SKM-1 (cell line): ENCODE measurements at regions not wholly inside any gene's neighbourhood (a gene's known extent, or its start where the extent isn't known, plus 50 kb on each side); places are given as distances from the start of the nearest gene placed in this dataset.

Experiments
- DNase-seq: peaks from one replicate; lab custom pipeline; 2025; ENCODE audit not compliant: unreplicated experiment; lab: John Stamatoyannopoulos, UW

DNA sequence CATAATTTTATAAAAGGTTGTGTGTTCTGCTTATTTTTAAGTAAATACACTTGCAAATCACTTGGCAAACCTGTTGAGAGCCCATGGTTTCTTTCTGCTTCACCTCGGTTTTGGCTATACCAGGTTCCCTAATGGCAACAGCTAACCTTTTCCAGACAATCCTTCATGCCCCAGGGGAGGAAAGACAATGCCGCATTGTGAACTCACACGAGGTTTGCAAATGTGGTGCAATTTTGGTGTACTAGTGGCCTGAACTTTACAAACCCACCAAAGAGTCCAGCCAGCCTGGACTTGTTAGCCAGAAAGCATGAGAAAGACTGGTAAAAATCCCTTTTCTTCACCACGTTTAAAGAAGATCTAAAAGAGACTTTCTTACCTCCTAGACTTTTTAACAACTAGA lies 84.8 kb upstream of the SOX4 start:
- no peak for DNase-seq

DNA sequence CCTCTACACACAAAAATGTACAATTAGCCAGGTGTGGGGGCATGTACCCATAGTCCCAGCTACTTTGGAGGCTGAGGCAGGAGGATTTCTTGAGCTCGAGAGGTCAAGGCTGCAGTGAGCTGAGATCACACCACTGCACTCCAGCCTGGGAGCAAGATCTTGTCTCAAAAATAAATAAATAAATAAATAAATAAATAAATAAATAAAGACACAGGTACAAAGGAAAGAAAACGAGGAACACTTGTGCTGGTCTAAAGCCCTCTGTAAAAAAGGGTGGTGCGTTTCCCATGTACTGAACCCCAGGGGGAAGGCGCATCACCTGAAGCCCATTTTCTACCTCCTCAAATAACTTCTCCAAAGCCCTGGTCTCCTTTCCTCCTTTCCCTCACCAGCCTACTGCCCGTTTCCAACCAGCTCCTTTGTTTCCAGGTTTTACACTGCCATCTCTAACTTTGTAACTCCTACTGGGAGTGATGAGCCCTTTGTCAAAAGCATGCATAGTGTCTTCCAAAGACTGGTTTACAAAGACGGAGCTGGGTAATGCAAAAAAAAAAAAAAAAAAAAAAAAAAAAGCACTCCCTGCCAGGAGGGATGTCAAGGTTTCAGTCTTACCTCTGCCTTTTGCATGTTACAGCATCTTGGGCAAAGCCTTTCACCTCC lies 81.5 kb upstream of the SOX4 start:
- DNase-seq: no peak

DNA sequence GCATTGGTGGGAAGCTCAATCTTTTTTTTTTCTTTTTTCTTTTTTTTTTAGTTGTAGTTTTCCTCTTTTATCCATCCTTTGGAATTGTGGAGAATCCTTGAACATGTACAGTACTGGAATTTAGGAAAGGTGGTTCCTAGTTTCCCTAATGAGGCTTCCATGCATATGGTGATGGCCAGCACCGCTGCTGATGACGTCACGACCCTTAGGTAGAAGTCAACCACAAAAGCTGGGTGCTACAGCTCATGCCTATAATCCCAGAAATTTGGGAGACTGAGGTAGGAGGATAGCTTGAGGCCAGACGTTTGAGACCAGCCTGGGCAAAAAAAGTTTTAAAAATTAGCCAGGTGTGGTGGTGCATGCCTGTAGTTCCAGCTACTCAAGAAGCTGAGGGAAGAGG lies 79.3 kb upstream of the SOX4 start:
- DNase-seq: no peak

DNA sequence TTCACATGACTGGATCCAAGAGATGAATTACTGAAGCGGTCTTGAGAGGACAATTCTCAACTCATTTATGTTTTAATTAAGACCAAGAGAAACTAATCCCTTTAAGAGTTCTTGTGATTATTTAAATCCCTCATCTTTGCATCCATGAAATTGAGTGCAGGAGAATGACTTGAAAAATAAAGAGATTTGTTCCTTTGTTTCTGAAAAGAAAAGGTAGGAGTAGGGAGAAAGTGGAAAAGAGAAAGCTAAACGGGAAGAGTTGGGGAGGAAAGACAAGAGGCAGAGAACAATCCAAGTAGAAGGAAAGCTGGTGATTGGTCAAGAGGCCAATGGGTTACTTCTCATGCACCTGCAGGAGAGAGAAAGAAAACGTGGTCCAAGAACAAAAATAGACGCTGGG lies 75.2 kb upstream of the SOX4 start:
- DNase-seq: no peak

DNA sequence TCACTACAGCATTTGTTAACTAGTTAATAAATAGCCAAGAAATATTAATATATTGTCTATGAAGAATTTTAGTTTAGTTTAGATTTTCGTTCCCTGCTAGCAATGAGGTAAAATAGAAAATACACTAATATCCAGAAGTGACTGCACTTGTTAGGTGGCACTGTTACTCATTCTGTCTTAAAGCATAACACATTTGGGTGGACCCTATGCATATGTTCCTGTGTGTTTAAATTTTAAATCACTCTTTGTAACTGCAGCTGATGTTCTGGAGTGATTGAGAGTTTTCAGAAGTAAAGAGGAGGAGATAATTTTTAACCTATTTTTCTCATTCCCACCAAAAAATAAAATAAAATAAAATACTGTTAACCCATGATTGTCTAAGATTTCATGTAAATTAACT lies 73.9 kb upstream of the SOX4 start:
- no peak for DNase-seq

DNA sequence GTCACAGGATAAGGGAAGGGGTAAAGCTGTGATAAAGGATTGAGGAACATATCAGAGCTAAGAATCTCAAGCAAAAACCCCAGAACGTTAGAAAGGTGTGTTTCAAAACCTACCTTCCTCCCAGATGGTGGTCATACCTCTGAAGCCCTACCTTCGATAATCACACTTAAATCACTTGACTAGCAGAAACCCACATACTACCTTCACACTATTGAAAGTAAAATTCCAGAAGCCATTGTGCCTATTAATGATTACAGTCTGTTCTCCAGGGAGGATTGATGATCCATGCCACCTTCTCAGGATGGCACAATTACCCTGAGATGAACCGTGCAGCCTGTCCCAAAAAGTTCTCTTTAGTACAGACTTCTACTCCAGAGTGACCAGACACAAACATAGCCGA lies 72.3 kb upstream of the SOX4 start:
- DNase-seq: no peak

DNA sequence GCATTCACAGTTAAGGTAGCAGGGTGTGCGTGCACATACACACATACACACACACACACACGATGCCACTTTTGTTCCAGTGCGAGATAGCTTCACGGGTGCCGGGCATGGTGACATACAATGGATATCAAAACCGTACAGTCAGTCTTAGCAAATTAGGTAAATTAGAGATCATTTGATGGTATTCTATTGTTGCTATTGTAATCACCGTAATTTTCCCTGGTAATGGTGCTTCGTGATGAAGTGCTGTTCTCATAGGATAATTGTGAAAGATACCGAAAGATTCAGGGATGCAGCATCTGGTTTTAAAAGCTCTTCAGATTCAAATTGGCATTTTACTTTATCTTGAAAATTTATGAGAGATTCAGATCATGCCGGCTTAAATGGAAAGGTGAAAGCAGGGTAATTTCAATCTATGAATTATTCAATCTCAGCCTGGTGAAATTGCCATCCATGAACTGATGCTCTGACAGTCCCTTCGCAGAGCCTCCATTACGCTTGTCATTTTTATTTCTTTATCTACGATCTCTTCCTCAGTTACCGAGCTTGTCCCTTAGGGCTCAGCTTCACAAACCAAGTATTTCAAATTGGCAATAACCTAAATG lies 71.3 kb upstream of the SOX4 start:
- DNase-seq: no peak

DNA sequence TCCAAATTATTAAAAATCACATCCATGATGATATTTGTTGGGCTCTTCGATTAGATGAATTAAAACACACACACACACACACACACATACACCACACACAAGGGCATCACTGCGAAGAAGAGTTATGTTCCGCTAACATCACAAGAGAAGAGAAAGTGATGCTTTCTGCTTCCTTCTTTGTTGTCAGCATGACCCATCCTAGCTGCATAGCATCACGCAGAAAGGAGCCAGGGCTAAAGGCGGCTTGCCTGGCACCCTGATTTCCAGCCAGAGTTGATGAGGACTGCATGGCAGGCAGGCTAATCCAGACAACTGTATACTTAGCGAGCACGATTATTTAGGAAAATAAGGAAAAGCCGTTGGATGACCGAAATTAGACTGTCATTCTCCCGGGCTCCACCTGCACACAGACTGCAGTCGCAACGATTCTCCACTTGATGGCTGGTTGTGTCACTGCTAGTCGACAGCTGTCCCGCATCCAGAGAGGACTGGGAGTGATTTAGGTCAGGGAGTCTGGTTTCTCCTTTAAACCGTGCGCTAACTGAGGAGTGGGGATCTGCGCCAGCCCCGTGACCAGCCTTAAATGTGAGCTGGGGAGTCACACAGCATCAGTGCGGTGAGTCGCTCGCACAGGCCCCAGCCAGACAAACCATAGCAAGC lies 70.6 kb upstream of the SOX4 start:
- DNase-seq: no peak

DNA sequence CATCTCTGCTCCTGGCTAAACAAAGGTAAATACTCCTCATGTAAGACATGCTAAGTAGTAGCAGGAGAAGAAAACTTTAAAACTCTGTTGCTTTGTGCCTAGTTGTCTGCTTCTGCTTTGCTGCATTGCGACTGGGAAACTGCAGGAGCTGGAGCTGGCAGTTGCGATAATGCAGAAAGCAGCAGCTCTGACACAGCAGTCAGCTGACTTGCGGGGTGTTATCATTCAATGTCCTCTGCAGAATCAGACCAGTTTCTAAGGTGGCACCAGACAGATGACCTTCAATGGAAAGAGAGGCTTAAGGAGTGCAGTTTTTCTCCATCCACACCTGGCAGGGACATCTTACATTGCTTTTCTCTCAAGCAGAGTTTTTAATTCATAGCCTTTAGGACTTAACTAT lies 69.9 kb upstream of the SOX4 start:
- DNase-seq: no peak

DNA sequence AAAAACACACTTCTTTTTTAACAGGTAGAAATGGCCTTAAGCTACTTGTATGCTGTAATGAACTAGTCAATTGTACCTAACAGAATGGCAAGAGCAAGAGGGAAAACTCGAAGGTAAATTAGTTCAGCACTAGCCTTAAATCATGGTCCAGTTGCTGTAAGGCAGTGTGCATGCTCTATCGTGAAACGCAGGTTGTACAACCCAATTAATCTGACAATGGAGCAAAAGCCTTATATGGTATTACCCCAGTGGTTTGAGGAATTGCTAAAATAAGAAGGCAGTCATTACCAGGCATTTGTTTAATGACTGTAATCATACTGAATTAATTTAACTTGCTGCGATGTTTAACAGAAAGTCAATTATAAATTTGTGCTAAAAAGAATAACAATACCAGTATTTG lies 69.3 kb upstream of the SOX4 start:
- no peak for DNase-seq

DNA sequence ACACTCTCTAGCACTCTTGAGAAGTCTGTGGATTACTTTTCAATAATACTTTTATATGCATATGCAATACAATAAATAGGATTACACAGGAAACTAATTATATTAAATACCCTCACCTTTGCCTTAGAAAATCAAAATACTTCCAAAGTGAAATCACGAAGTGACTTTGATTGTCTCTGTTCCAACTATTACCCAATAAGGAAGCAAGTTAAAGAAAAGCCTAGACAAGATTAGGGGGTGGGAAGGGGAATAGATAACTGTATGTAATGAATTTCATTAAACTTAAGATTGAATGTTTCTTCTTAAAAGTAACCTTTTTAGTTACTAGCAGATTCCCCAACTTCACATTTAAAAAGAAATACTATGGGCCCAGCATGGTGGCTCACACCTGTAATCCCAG lies 66.6 kb upstream of the SOX4 start:
- no peak for DNase-seq

DNA sequence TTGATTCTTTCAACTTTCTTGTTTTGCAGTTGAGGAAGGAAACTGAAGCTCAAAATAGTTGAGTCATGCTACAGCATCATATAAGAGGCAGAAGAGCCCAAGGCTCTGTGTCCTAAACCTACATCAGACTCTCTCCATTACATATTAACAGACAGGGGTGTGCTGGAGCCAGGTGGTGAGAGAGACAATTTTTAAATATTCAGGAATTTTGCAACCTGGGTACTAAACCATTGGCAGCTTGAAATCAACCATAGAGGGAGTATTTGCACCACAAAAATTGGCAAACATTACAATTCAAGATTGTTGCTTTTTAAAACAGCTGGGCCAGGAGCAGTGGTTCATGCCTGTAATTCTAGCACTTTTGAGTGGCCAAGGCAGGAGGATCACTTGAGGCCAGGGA lies 65.8 kb upstream of the SOX4 start:
- no peak for DNase-seq

DNA sequence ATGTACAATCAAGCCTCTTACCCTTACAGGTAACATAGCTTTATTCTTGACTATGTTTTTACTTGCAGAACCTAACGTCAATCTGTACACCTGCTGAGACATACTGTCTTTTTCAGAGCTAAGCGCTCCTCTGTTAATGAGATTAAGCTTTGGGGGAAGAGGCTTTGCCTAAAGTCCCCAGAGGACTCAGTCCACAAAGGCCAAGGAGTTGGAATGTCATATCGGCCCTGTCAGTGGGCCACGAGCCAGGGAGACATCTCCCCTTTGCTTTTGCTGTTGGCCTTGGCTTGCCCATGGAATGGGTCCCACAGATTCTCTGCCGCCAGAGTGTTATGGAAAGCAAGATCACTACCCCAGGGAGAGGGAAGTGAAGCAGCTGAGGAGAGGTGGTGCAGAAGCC lies 64.1 kb upstream of the SOX4 start:
- no peak for DNase-seq

DNA sequence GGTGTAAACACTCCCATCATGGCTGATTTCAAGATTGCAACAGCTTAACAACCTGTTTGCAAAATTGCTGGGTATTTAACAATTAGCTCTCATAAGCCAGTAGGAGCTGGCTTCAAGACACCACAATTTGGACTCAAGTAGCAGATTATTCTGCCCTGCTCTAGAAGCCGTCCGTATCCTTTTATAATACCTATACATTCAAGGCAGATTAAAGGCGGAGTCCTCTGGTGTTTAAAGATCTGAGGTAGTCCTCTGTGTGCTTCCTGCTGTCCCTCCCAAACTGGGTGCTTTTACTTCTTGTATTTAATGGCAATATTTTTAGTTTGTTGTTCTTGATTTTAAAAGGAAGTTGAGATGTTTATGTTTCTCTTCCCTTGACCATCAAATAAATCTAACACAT lies 62.2 kb upstream of the SOX4 start:
- no peak for DNase-seq

DNA sequence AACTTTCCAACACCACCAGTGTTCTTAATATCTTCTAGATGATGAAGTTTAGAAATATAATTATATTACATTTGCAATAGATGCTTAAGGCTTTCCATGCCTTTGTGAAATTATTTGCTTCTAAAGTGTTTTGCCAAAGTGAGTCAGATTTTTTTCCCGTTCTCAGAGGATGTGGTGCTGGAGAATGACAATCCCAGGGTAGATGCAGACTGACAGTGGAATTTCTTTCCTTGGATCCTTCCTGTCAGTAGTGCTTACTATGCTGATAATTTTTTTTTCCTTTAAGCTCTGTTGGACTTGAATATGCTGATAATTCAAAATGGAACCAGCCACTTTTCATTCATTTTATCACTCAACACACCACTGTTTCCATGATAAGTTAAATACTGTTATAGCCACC lies 59.9 kb upstream of the SOX4 start:
- no peak for DNase-seq

DNA sequence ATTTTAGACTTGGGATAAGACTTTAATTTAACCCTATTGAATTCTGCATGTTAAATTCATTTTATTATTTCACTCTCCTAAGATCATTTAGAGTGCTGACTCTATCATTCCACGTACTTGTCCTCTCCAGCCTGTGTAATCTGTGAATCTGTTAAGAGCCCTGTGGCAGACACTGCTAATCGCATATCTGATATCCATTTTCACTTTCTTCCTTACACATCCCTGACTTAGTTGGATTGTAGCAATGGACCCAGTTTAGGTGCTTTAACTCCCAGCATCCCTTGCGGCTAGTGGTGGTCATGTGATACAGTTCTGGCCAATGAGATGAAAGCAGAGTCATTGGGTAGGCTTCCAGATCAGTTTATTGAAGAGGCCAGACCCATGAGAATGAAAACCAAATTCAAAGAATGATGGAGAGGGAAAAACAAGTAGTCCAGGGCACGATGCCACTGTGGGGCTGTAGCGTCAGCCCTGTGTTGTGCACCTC lies 57.2 kb upstream of the SOX4 start:
- no peak for DNase-seq

DNA sequence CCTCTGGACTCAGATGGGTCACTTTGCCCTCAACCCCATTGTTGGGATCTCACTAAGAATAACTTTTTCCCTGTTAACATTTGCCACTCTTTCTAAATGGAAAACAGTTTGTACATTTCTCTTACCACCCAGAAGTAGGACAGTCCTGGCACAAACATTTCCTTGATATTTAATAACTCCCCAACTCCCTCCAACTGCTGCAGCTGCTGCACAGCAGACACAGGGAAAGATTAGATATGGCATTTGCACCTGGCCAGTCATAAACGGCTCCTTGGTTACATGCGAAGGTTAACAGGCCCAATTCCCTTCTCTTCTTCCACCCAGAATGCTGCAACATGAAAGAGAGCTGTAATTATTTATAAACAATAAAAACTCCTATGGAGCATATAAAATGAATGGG lies 55.9 kb upstream of the SOX4 start:
- no peak for DNase-seq

DNA sequence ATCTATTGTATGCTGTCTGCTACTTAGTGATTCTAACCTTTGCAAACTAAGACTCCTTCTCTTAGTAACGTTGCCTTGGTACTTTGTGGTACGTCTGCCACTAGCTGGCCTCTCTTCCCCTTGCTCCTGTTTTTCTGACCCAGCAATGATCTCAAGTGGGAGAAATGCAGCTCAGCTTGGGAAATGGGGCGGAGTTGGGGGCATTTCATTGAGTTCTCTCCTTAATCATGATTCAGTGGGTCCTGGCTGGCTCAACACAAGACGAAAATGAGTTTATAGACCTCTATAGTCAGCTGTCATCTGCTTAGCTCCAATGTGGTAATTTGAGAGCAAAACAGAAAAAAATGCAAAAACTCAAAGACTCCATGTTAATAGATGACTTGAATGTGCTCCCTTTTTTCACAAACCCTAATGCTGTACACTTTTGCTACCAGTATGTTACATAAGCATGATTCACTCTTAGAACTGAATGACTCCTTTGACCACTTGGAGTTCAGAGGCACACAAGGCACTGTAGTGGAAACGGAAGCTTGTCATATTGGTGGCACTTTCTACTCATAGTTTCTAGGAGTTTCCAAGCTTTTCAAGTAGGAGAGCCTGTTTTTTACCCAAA lies 55.3 kb upstream of the SOX4 start:
- DNase-seq: no peak

DNA sequence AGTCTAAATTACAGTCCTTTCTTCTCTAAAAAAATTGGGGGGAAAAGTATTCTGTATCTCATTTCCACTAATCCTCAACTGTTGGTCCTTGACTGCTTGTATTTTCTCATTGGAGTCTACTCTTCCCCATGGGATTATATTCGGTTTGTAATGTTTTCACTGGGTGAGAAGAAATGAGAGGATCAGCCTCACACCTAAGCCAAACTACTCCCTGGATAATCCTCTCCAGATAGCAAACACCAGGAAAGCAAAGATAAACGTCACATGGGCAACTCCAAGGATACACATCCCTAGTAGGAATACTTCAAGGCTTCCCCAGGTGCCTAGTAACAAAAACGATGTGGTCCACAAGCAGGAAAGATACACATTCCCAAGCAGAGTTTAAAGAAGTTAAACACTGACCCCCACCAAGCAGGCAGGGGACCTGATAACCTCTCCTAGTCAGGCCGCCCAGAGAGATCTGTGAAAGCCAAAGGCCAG lies 53.9 kb upstream of the SOX4 start:
- no peak for DNase-seq
